ENCODE measurements at regions not wholly inside any gene's neighbourhood (a gene's known extent, or its start where the extent isn't known, plus 50 kb on each side); places are given as distances from the start of the nearest gene placed in this dataset.

- TF ChIP-seq ZNF79 (CRISPR knock-in tag; IDR thresholded peaks at IDR 0.05; ENCODE audit: low read depth): no peak
- TF ChIP-seq ZNF12 (CRISPR knock-in tag; IDR thresholded peaks at IDR 0.05): no peak
- TF ChIP-seq SFPQ (IDR thresholded peaks at IDR 0.05; ENCODE audit: low read depth, low read length): no peak
- no peak for TF ChIP-seq ATF6 (CRISPR knock-in tag; IDR thresholded peaks at IDR 0.05)
- no peak for TF ChIP-seq SREBF1 (IDR thresholded peaks at IDR 0.05; ENCODE audit: borderline replicate concordance, low read depth, low read length)
- no peak for TF ChIP-seq C11orf30 (IDR thresholded peaks at IDR 0.05; ENCODE audit: low read depth)
- TF ChIP-seq ZNF76 (CRISPR knock-in tag; IDR thresholded peaks at IDR 0.05; ENCODE audit: borderline replicate concordance): no peak
- no peak for TF ChIP-seq RFX1 (IDR thresholded peaks at IDR 0.05)
- no peak for TF ChIP-seq ZNF583 (CRISPR knock-in tag; IDR thresholded peaks at IDR 0.05)
- peak; percentile 46 for TF ChIP-seq L3MBTL2 (IDR thresholded peaks at IDR 0.05)
- TF ChIP-seq ILF3 (IDR thresholded peaks at IDR 0.05; ENCODE audit: borderline replicate concordance): no peak
- TF ChIP-seq PREB (CRISPR knock-in tag; IDR thresholded peaks at IDR 0.05): no peak
- no peak for TF ChIP-seq POLR2G (IDR thresholded peaks at IDR 0.05; ENCODE audit: low read depth, low read length)
- no peak for TF ChIP-seq ZKSCAN8 (CRISPR knock-in tag; IDR thresholded peaks at IDR 0.05)
- TF ChIP-seq HIVEP1 (CRISPR knock-in tag; IDR thresholded peaks at IDR 0.05): no peak
- TF ChIP-seq KDM4B (IDR thresholded peaks at IDR 0.05; ENCODE audit: borderline replicate concordance in 2 of 2, low read depth in 1 of 2): no peak
- no peak for TF ChIP-seq TRIM24 (IDR thresholded peaks at IDR 0.05)
- TF ChIP-seq ZMIZ1 (IDR thresholded peaks at IDR 0.05; ENCODE audit: low read depth in 2 of 2, low read length in 2 of 2): no peak
- TF ChIP-seq NCOA4 (IDR thresholded peaks at IDR 0.05; ENCODE audit: partially characterized antibody): no peak
- TF ChIP-seq ID3 (CRISPR knock-in tag; IDR thresholded peaks at IDR 0.05): no peak
- no peak for TF ChIP-seq ID3 (tag; IDR thresholded peaks at IDR 0.05)
- TF ChIP-seq ZNF133 (CRISPR knock-in tag; IDR thresholded peaks at IDR 0.05): no peak
Observed at GRCh38 chr7:73960548-73960947, 67.4 kb upstream of the ELN start (continued).
